Dedifferentiated amniotic fluid mesenchymal stem cell (primary cell): ENCODE measurements at regions not wholly inside any gene's neighbourhood (a gene's known extent, or its start where the extent isn't known, plus 50 kb on each side); places are given as distances from the start of the nearest gene placed in this dataset.
"Not testable (repeated sequence)": the region's sequence is repeated elsewhere in the genome, so short reads cannot be mapped to it uniquely, and the experiment has no call there.

ENCODE experiments used
- DNase-seq: peaks from one replicate; pipeline ENCODE4 v3.0.0-alpha.2; 2016; ENCODE audit errors: extremely low spot score

GRCh38 chr7:125847055-125847454 is 917.4 kb upstream of the POT1 start:
- DNase-seq: no peak

GRCh38 chr7:125845686-125846085 is 916.1 kb upstream of the POT1 start:
- no peak for DNase-seq

GRCh38 chr7:125834421-125834820 is 904.8 kb upstream of the POT1 start:
- DNase-seq: no peak

- no peak for DNase-seq
Observed at GRCh38 chr7:125833839-125834238, 904.2 kb upstream of the POT1 start.

- DNase-seq: no peak
Observed at GRCh38 chr7:125830743-125831142, 901.1 kb upstream of the POT1 start.

GRCh38 chr7:125828153-125828700 is 898.6 kb upstream of the POT1 start:
- no peak for DNase-seq

- no peak for DNase-seq
Observed at GRCh38 chr7:125823538-125823937, 893.9 kb upstream of the POT1 start.

GRCh38 chr7:125820495-125820894 is 890.9 kb upstream of the POT1 start:
- no peak for DNase-seq

GRCh38 chr7:125814100-125814499 is 884.5 kb upstream of the POT1 start:
- DNase-seq: no peak

- not testable (repeated sequence) for DNase-seq
Observed at GRCh38 chr7:125806491-125806890, 876.9 kb upstream of the POT1 start.

- DNase-seq: no peak
Observed at GRCh38 chr7:125804273-125804672, 874.6 kb upstream of the POT1 start.

GRCh38 chr7:125780153-125780552 is 850.5 kb upstream of the POT1 start:
- DNase-seq: no peak

- DNase-seq: no peak
Observed at GRCh38 chr7:125775317-125775716, 845.7 kb upstream of the POT1 start.

GRCh38 chr7:125773113-125773785 is 843.6 kb upstream of the POT1 start:
- DNase-seq: no peak

GRCh38 chr7:125747966-125748365 is 818.3 kb upstream of the POT1 start:
- DNase-seq: no peak

- no peak for DNase-seq
Observed at GRCh38 chr7:125746510-125746909, 816.9 kb upstream of the POT1 start.

- no peak for DNase-seq
Observed at GRCh38 chr7:125727215-125727614, 797.6 kb upstream of the POT1 start.

GRCh38 chr7:125695626-125696025 is 766.0 kb upstream of the POT1 start:
- DNase-seq: no peak

GRCh38 chr7:125683156-125683555 is 753.5 kb upstream of the POT1 start:
- no peak for DNase-seq

GRCh38 chr7:125681508-125681907 is 751.9 kb upstream of the POT1 start:
- no peak for DNase-seq

- DNase-seq: no peak
Observed at GRCh38 chr7:125678771-125679170, 749.1 kb upstream of the POT1 start.

- DNase-seq: no peak
Observed at GRCh38 chr7:125675640-125676039, 746.0 kb upstream of the POT1 start.

- DNase-seq: no peak
Observed at GRCh38 chr7:125675169-125675568, 745.5 kb upstream of the POT1 start.
